CD14-positive monocyte (primary cell): ENCODE measurements at regions not wholly inside any gene's neighbourhood (a gene's known extent, or its start where the extent isn't known, plus 50 kb on each side); places are given as distances from the start of the nearest gene placed in this dataset.

Experiments
- DNase-seq, 3 donors: peaks; one replicate each; pipeline ENCODE4 v3.0.0-alpha.2; 2011 to 2022
- H2AFZ ChIP-seq: 2 replicates; pipeline ENCODE4 v1.6.0; 2012; ENCODE audit warnings: mild to moderate bottlenecking, low read depth, low read length, inconsistent platforms; ENCODE audit not compliant: insufficient read depth, poor library complexity, severe bottlenecking
- H3K27ac ChIP-seq, 2 donors: 1 replicate in 1 of 2; 2 replicates in 1 of 2; pipeline ENCODE4 v1.5.1; 2012 to 2013; ENCODE audit warnings: low read length in 2 of 2, control low read depth in 1 of 2, inconsistent platforms in 1 of 2, low read depth in 1 of 2, mild to moderate bottlenecking in 1 of 2
- H3K27me3 ChIP-seq, 2 donors: one replicate each; pipeline versions ENCODE4 v1.6.0 to v1.6.1; 2011 to 2013; ENCODE audit warnings: low read length in 2 of 2; ENCODE audit not compliant: control insufficient read depth in 2 of 2, insufficient read depth in 2 of 2
- H3K36me3 ChIP-seq, 2 donors: replicated peaks in 1 of 2; 1 replicate in 1 of 2; 2 replicates in 1 of 2; pipeline versions ENCODE4 v1.5.1 to v1.6.1; 2012 to 2013; ENCODE audit warnings: low read length in 2 of 2, control low read depth in 1 of 2, inconsistent platforms in 1 of 2, mild to moderate bottlenecking in 1 of 2; ENCODE audit not compliant: insufficient read depth in 2 of 2, control insufficient read depth in 1 of 2
- H3K4me1 ChIP-seq, 2 donors: 1 replicate in 1 of 2; 2 replicates in 1 of 2; pipeline versions ENCODE4 v1.5.1 to v1.6.1; 2012 to 2013; ENCODE audit warnings: low read length in 2 of 2, control low read depth in 1 of 2, inconsistent platforms in 1 of 2, mild to moderate bottlenecking in 1 of 2, moderate library complexity in 1 of 2; ENCODE audit not compliant: insufficient read depth in 2 of 2, control insufficient read depth in 1 of 2
- H3K4me2 ChIP-seq: replicated peaks from 2 replicates; pipeline ENCODE3; 2012; ENCODE audit warnings: low read length, moderate library complexity, mild to moderate bottlenecking; ENCODE audit not compliant: poor library complexity, severe bottlenecking; ENCODE audit errors: extremely low read depth
- H3K4me3 ChIP-seq, 3 experiments: fragments of 200-600 bp in 1 of 3; sonication (generic) in 1 of 3; replicated peaks in 1 of 3; 1 replicate in 2 of 3; 2 replicates in 1 of 3; pipeline ENCODE4 v1.5.1; 2011 to 2013; ENCODE audit warnings: low read length in 3 of 3, mild to moderate bottlenecking in 3 of 3, control low read depth in 2 of 3, low read depth in 2 of 3, inconsistent platforms in 1 of 3, moderate library complexity in 1 of 3
- H3K79me2 ChIP-seq: 2 replicates; pipeline ENCODE4 v1.6.0; 2012; ENCODE audit warnings: mild to moderate bottlenecking, control low read depth, inconsistent platforms, low read length, moderate library complexity; ENCODE audit not compliant: insufficient read depth
- H3K9ac ChIP-seq: 2 replicates; pipeline ENCODE4 v1.6.0; 2017; ENCODE audit warnings: low read length, mild to moderate bottlenecking; ENCODE audit not compliant: insufficient read depth, poor library complexity, severe bottlenecking
- H3K9me3 ChIP-seq, 2 donors: replicated peaks in 1 of 2; 1 replicate in 1 of 2; 2 replicates in 1 of 2; pipeline versions ENCODE4 v1.5.1 to v1.6.1; 2012 to 2013; ENCODE audit warnings: low read length in 2 of 2, control low read depth in 1 of 2; ENCODE audit not compliant: control insufficient read depth in 1 of 2, insufficient read depth in 1 of 2
- H4K20me1 ChIP-seq: 2 replicates; pipeline ENCODE4 v1.6.0; 2012; ENCODE audit warnings: mild to moderate bottlenecking, low read length, control low read depth, moderate library complexity; ENCODE audit not compliant: insufficient read depth
- H3K27ac Mint-ChIP-seq, 7 donors: one replicate each; pipeline ENCODE4 v1.8.0; 2020; ENCODE audit warnings: mild to moderate bottlenecking in 7 of 7, mixed read lengths in 7 of 7, moderate library complexity in 6 of 7, inconsistent platforms in 2 of 7
- H3K27me3 Mint-ChIP-seq, 3 donors: one replicate each; pipeline ENCODE4 v1.8.0; 2021 to 2022; ENCODE audit warnings: low read depth in 3 of 3, mild to moderate bottlenecking in 3 of 3, mixed read lengths in 3 of 3, moderate library complexity in 3 of 3, inconsistent platforms in 1 of 3
- H3K36me3 Mint-ChIP-seq, 2 donors: one replicate each; pipeline ENCODE4 v1.8.0; 2020; ENCODE audit warnings: mixed read lengths in 2 of 2, inconsistent platforms in 1 of 2, mild to moderate bottlenecking in 1 of 2
- H3K4me1 Mint-ChIP-seq: one replicate; pipeline ENCODE4 v1.8.0; 2020; ENCODE audit warnings: mild to moderate bottlenecking, mixed read lengths
- H3K4me3 Mint-ChIP-seq, 2 donors: one replicate each; pipeline ENCODE4 v1.8.0; 2020; ENCODE audit warnings: mild to moderate bottlenecking in 2 of 2, mixed read lengths in 2 of 2, moderate library complexity in 1 of 2
- H3K9me3 Mint-ChIP-seq, 7 donors: one replicate each; pipeline ENCODE4 v1.8.0; 2020 to 2022; ENCODE audit warnings: mixed read lengths in 7 of 7, mild to moderate bottlenecking in 6 of 7, moderate library complexity in 6 of 7, inconsistent platforms in 2 of 7
- CTCF ChIP-seq: fragments of 200-600 bp; IDR thresholded peaks from one replicate; pipeline ENCODE4 v1.8.0; 2022; ENCODE audit warnings: antibody characterized with exemption, mild to moderate bottlenecking
- WGBS: methylation state at CpG from one replicate; pipeline ENCODE4 v1.1.5; 2013; ENCODE audit warnings: missing lambda C conversion rate; ENCODE audit not compliant: insufficient coverage; 5-methylcytosine and 5-hydroxymethylcytosine counted together
- intact Hi-C, 2 donors: fragments of 100-400 bp; cut with micrococcal nuclease; formaldehyde crosslinking; loops; one replicate each; pipeline versions ENCODE4 v1.15.0 to v1.15.1; 2023

GRCh38 chr14:87082917-87083316, 910.1 kb downstream of the GALC start:
- no peak overlapping the region for H3K27ac Mint-ChIP-seq
- H3K27me3 ChIP-seq: no peaks in the 10 kb centered on the region
- no peak overlapping the region for H3K27ac ChIP-seq
- H4K20me1 ChIP-seq: no peaks in the 10 kb centered on the region
- H3K4me1 Mint-ChIP-seq: no peaks in the 10 kb centered on the region
- H3K27me3 Mint-ChIP-seq: no peaks in the 10 kb centered on the region
- H3K36me3 Mint-ChIP-seq: no peaks in the 10 kb centered on the region
- intact Hi-C loops: no loop called here
- peaks cover 0 to 6% of the 10 kb centered on the region in 2 donors for H3K9me3 ChIP-seq
- no peak for TF ChIP-seq CTCF
- H3K4me2 ChIP-seq: no peak overlapping the region
- H3K4me3 ChIP-seq: no peak overlapping the region
- no peaks in the 10 kb centered on the region for H3K36me3 ChIP-seq
- no peaks in the 10 kb centered on the region for H3K4me1 ChIP-seq
- H3K9ac ChIP-seq: no peak overlapping the region
- DNase-seq: no peak
- H3K79me2 ChIP-seq: no peaks in the 10 kb centered on the region
- no peak overlapping the region for H2AFZ ChIP-seq
- no peak overlapping the region for H3K4me3 Mint-ChIP-seq
- H3K9me3 Mint-ChIP-seq: peaks cover 2 to 9% (median 6%) of the 10 kb centered on the region in 7 donors

GRCh38 chr14:87081004-87081403, 912.0 kb downstream of the GALC start:
- WGBS: 83% methylated on average over 4 of the region's 6 CpGs
- intact Hi-C loops: no loop called here
- no peaks in the 10 kb centered on the region for H3K36me3 ChIP-seq
- no peaks in the 10 kb centered on the region for H3K27me3 ChIP-seq
- H3K4me2 ChIP-seq: no peak overlapping the region
- Mint-ChIP-seq H3K27ac (no peak overlapping the region), H3K4me3 (no peak overlapping the region), H3K27me3 (no peaks in the 10 kb centered on the region), H3K4me1 (no peaks in the 10 kb centered on the region), H3K9me3 (peaks cover 2 to 9% (median 6%) of the 10 kb centered on the region in 7 donors), H3K36me3 (no peaks in the 10 kb centered on the region)
- no peak overlapping the region for H3K9ac ChIP-seq
- no peaks in the 10 kb centered on the region for H3K9me3 ChIP-seq
- no peaks in the 10 kb centered on the region for H3K79me2 ChIP-seq
- no peak overlapping the region for H3K27ac ChIP-seq
- no peaks in the 10 kb centered on the region for H4K20me1 ChIP-seq
- no peak overlapping the region for H2AFZ ChIP-seq
- H3K4me3 ChIP-seq: no peak overlapping the region
- H3K4me1 ChIP-seq: no peaks in the 10 kb centered on the region
- TF ChIP-seq CTCF: no peak
- no peak for DNase-seq
